ENCODE measurements at regions not wholly inside any gene's neighbourhood (a gene's known extent, or its start where the extent isn't known, plus 50 kb on each side); places are given as distances from the start of the nearest gene placed in this dataset.

DNA sequence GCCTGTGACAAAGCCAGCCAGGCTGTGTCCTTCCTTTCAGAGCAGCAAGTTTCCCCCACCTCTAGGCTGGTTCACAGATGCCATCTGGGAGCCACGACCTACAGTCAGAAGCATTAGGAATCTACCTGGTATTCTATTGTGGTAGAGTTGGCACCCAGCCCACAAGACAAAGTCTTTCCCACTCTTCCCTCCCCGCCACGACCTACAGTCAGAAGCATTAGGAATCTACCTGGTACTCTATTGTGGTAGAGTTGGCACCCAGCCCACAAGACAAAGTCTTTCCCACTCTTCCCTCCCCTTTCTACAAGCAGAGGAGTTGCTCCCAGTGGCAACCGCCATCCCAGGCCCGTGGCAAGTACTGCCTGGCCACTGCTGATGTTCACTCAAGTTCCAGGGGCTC, 157.8 kb upstream of the TNC start:
- FAIRE-seq = no peak
- DNase-seq = peak in 1 of 2 donors; percentile 64
- WGBS, 3 donors = 8 to 62% (median 47%) methylated on average over 5 of the region's 5 CpGs

DNA sequence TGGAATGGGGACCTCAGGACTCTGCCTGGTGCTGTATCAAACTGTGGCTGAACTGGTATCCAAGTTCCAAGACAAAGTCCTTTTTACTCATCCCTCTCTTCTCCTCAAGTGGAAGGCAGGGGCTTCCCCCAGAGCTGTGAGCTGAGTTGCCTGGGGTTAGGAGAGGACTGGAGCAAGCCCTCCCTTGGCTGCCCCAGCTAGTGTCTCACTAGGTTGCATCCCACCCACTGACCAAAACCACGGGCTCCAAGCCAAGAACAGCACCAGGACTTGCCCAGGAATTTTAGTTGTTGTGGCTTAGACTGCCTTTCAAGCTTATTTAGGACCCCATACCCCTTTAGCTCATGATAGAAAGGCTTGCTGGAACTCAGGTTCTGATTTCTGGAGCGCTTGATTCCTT, 158.7 kb upstream of the TNC start:
- WGBS, 3 donors = 65 to 94% (median 84%) methylated on average over 2 of the region's 2 CpGs
- Histone ChIP-seq H3K4me1 (ENCODE audit: control insufficient read depth in 3 of 3, insufficient read depth in 2 of 3, low read depth in 1 of 3, low read length in 2 of 3) (peaks cover 0 to 9% (median 2%) of the 10 kb centered on the region in 3 donors), H3K27ac (ENCODE audit: low read depth in 1 of 3, low read length in 2 of 3) (no peak overlapping the region), H3K36me3 (ENCODE audit: control insufficient read depth in 3 of 3, insufficient read depth in 2 of 3, low read depth in 1 of 3, low read length in 3 of 3) (no peaks in the 10 kb centered on the region), H3K4me3 (ENCODE audit: low read depth in 1 of 3, low read length in 3 of 3) (no peak overlapping the region), H3K9me3 (ENCODE audit: control insufficient read depth in 2 of 2, insufficient read depth in 1 of 2, low read depth in 1 of 2, low read length in 1 of 2) (peaks cover 0 to 5% of the 10 kb centered on the region in 2 donors), H3K27me3 (ENCODE audit: control insufficient read depth in 3 of 3, insufficient read depth in 3 of 3, low read length in 3 of 3) (no peaks in the 10 kb centered on the region)
- DNase-seq (no peak), FAIRE-seq (no peak)

More for the DNA sequence above, 157.8 kb upstream of the TNC start:
- peaks cover 0 to 5% of the 10 kb centered on the region in 2 donors for H3K9me3 ChIP-seq (ENCODE audit: control insufficient read depth in 2 of 2, insufficient read depth in 1 of 2, low read depth in 1 of 2, low read length in 1 of 2)
- no peaks in the 10 kb centered on the region for H3K36me3 ChIP-seq (ENCODE audit: control insufficient read depth in 3 of 3, insufficient read depth in 2 of 3, low read depth in 1 of 3, low read length in 3 of 3)
- peaks cover 0 to 9% (median 2%) of the 10 kb centered on the region in 3 donors for H3K4me1 ChIP-seq (ENCODE audit: control insufficient read depth in 3 of 3, insufficient read depth in 2 of 3, low read depth in 1 of 3, low read length in 2 of 3)
- H3K4me3 ChIP-seq (ENCODE audit: low read depth in 1 of 3, low read length in 3 of 3) = no peak overlapping the region
- H3K27ac ChIP-seq (ENCODE audit: low read depth in 1 of 3, low read length in 2 of 3) = no peak overlapping the region
- H3K27me3 ChIP-seq (ENCODE audit: control insufficient read depth in 3 of 3, insufficient read depth in 3 of 3, low read length in 3 of 3) = no peaks in the 10 kb centered on the region

DNA sequence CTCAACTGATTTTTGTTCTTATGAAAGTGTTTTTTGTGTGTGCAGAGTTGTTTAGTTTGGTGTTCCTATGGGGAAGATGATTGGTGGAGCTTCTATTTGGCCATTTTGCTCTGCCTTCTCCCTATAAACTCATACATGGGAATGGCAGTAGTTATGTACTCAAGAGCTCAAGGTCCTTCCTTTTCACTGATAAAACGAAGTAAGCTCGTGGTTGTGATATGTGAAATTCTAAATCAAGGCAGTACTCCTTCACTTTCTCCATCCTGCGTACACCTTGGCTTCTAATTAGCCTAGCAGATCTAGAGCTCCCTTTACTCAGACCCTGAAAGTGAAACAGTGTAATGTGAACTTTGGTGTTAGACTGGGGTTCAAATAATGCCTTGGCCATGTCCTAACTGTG, 159.3 kb upstream of the TNC start:
- H3K4me3 ChIP-seq (ENCODE audit: low read depth in 1 of 3, low read length in 3 of 3) = no peak overlapping the region
- peaks cover 0 to 9% (median 2%) of the 10 kb centered on the region in 3 donors for H3K4me1 ChIP-seq (ENCODE audit: control insufficient read depth in 3 of 3, insufficient read depth in 2 of 3, low read depth in 1 of 3, low read length in 2 of 3)
- H3K27me3 ChIP-seq (ENCODE audit: control insufficient read depth in 3 of 3, insufficient read depth in 3 of 3, low read length in 3 of 3) = no peaks in the 10 kb centered on the region
- no peaks in the 10 kb centered on the region for H3K36me3 ChIP-seq (ENCODE audit: control insufficient read depth in 3 of 3, insufficient read depth in 2 of 3, low read depth in 1 of 3, low read length in 3 of 3)
- peaks cover 0 to 5% of the 10 kb centered on the region in 2 donors for H3K9me3 ChIP-seq (ENCODE audit: control insufficient read depth in 2 of 2, insufficient read depth in 1 of 2, low read depth in 1 of 2, low read length in 1 of 2)
- FAIRE-seq = no peak
- 28 to 70% (median 29%) methylated on average over 3 of the region's 3 CpGs for WGBS, 3 donors
- DNase-seq = peak in 1 of 2 donors; percentile 57
- H3K27ac ChIP-seq (ENCODE audit: low read depth in 1 of 3, low read length in 2 of 3) = no peak overlapping the region

DNA sequence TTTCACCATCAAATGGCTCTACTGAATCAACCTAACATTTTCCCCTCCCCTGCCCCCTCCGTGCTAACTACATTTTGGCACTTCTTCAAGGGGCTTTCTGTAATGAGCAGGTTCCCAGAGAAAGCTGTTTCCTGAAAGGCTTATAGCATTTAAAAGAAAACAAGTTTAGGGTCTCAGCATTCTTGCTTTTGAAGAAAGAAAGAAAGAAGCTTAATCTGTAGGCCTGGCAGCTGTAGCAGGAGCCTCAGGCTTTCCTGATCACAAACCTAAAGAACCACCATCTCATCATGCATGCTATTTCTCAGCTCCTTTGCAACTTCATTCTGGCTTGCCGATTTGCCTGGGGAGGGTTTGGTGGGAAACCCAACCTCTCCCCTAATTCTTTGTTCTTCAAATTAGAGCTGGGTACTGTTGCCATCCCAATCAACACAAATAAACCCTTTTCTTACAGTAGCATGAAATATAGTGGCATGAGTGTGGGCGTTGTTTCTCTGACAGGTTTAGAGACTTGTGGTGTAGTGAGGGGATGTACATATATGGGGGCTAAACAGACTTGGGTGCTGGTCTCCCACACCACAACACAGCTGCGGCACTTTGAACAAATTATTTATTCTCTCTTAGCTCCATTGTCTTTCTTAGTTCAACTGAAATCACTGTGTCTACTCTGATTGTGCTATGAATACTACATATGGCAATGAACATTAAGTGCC, 160.5 kb upstream of the TNC start:
- no peak for FAIRE-seq
- 65 to 81% (median 66%) methylated on average over 4 of the region's 4 CpGs for WGBS, 3 donors
- no peak for DNase-seq
- no peaks in the 10 kb centered on the region for H3K36me3 ChIP-seq (ENCODE audit: control insufficient read depth in 3 of 3, insufficient read depth in 2 of 3, low read depth in 1 of 3, low read length in 3 of 3)
- no peaks in the 10 kb centered on the region for H3K27me3 ChIP-seq (ENCODE audit: control insufficient read depth in 3 of 3, insufficient read depth in 3 of 3, low read length in 3 of 3)
- H3K27ac ChIP-seq (ENCODE audit: low read depth in 1 of 3, low read length in 2 of 3) = no peak overlapping the region
- H3K4me3 ChIP-seq (ENCODE audit: low read depth in 1 of 3, low read length in 3 of 3) = no peak overlapping the region
- peaks cover 0 to 5% of the 10 kb centered on the region in 2 donors for H3K9me3 ChIP-seq (ENCODE audit: control insufficient read depth in 2 of 2, insufficient read depth in 1 of 2, low read depth in 1 of 2, low read length in 1 of 2)
- peaks cover 0 to 9% (median 2%) of the 10 kb centered on the region in 3 donors for H3K4me1 ChIP-seq (ENCODE audit: control insufficient read depth in 3 of 3, insufficient read depth in 2 of 3, low read depth in 1 of 3, low read length in 2 of 3)

DNA sequence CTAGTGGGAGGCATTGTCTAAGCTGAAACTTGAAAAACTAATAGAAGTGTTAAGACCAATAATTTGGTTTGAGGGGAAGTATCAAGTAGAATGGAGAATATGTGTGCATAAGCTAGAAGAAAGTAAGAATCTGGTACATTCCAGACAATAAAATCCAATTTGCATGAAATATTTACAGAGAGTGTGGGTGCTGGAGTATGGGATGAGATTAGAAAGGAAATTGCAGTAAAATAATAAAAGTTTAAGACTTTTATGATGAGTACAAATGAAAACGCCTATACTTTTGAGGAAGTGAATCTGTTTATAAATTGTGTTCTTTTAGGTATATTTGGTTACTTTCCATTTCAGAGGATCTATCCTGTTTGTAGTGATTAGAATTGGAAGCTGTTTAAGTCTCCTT, 165.4 kb upstream of the TNC start:
- WGBS, 3 donors = 12 to 57% (median 45%) methylated on average over 1 of the region's 1 CpG
- Histone ChIP-seq H3K27ac (ENCODE audit: low read depth in 1 of 3, low read length in 2 of 3) (no peak overlapping the region), H3K4me1 (ENCODE audit: control insufficient read depth in 3 of 3, insufficient read depth in 2 of 3, low read depth in 1 of 3, low read length in 2 of 3) (no peaks in the 10 kb centered on the region), H3K27me3 (ENCODE audit: control insufficient read depth in 3 of 3, insufficient read depth in 3 of 3, low read length in 3 of 3) (no peaks in the 10 kb centered on the region), H3K36me3 (ENCODE audit: control insufficient read depth in 3 of 3, insufficient read depth in 2 of 3, low read depth in 1 of 3, low read length in 3 of 3) (no peaks in the 10 kb centered on the region), H3K9me3 (ENCODE audit: control insufficient read depth in 2 of 2, insufficient read depth in 1 of 2, low read depth in 1 of 2, low read length in 1 of 2) (no peaks in the 10 kb centered on the region), H3K4me3 (ENCODE audit: low read depth in 1 of 3, low read length in 3 of 3) (no peak overlapping the region)
- DNase-seq = no peak
- FAIRE-seq = no peak

DNA sequence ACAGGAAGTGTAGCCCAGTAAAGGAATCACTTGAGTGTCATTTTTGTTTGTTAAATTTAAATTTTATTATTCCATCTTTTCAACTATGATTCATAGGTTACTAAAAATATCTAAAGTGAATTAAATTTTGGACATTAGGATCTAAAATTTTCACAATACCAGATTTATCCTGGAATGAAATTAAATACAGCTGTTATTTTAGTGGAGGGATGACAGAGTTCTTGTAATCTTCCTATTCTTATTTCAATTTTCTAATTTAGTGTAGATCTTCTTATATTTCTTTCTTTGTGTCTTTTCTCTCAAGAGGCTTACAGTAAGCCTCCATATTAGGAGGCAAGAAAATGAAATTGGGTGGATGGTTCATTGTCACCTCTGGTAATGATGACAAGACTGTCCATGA, 167.9 kb upstream of the TNC start:
- FAIRE-seq = no peak
- no peaks in the 10 kb centered on the region for H3K27me3 ChIP-seq (ENCODE audit: control insufficient read depth in 3 of 3, insufficient read depth in 3 of 3, low read length in 3 of 3)

DNA sequence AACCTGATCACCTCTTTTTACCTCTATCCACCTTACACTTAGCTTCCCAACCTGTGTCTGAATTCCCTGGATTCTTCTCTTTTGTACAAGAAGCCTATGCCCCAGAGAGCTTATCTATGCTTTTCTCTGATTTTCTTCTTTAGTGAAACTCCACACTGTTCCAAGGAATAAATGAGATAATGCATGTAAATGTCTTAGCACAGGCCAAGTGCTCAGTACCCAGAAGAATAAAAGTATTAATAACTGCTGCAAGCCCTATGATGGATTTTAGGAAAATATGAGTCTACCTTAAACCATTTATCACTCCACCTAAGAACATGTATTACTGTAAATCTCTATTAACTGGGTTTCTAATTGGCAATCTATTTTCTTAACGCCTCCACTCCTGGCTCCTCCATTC, 168.5 kb upstream of the TNC start:
- H3K27me3 ChIP-seq (ENCODE audit: control insufficient read depth in 3 of 3, insufficient read depth in 3 of 3, low read length in 3 of 3) = no peaks in the 10 kb centered on the region
- FAIRE-seq (no peak), DNase-seq (no peak)
- no peaks in the 10 kb centered on the region for H3K9me3 ChIP-seq (ENCODE audit: control insufficient read depth in 2 of 2, insufficient read depth in 1 of 2, low read depth in 1 of 2, low read length in 1 of 2)
- H3K4me3 ChIP-seq (ENCODE audit: low read depth in 1 of 3, low read length in 3 of 3) = no peak overlapping the region
- no peaks in the 10 kb centered on the region for H3K36me3 ChIP-seq (ENCODE audit: control insufficient read depth in 3 of 3, insufficient read depth in 2 of 3, low read depth in 1 of 3, low read length in 3 of 3)
- H3K27ac ChIP-seq (ENCODE audit: low read depth in 1 of 3, low read length in 2 of 3) = no peak overlapping the region
- WGBS, 3 donors = 90 to 100% (median 96%) methylated on average over 1 of the region's 1 CpG
- H3K4me1 ChIP-seq (ENCODE audit: control insufficient read depth in 3 of 3, insufficient read depth in 2 of 3, low read depth in 1 of 3, low read length in 2 of 3) = peaks cover 0 to 5% (median 0%) of the 10 kb centered on the region in 3 donors

More for the DNA sequence above, 167.9 kb upstream of the TNC start:
- Histone ChIP-seq H3K4me3 (ENCODE audit: low read depth in 1 of 3, low read length in 3 of 3) (no peak overlapping the region), H3K36me3 (ENCODE audit: control insufficient read depth in 3 of 3, insufficient read depth in 2 of 3, low read depth in 1 of 3, low read length in 3 of 3) (no peaks in the 10 kb centered on the region), H3K27ac (ENCODE audit: low read depth in 1 of 3, low read length in 2 of 3) (no peak overlapping the region), H3K4me1 (ENCODE audit: control insufficient read depth in 3 of 3, insufficient read depth in 2 of 3, low read depth in 1 of 3, low read length in 2 of 3) (peaks cover 0 to 4% (median 0%) of the 10 kb centered on the region in 3 donors), H3K9me3 (ENCODE audit: control insufficient read depth in 2 of 2, insufficient read depth in 1 of 2, low read depth in 1 of 2, low read length in 1 of 2) (no peaks in the 10 kb centered on the region)
- DNase-seq = no peak

DNA sequence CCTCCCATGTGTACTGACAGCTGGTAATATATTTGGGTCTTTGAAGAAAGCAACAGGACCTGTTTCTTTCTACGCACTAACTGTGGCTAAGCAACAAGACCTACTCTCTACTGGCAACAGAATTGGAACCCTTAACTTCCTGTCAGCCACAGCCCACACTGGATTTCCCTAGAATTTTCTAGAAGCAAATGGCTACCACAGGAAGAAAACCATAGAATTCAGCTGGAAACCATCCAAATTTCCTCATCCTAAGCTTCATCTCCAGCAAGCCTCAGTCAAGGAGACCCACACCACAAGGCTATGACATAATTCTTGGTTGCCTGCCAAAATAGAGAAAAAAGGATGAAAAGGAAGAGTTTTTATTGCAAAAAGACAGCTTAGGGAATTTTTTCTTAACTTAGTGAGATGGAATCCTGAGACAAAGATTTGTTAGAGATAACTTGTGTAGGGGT, 171.8 kb upstream of the TNC start:
- Histone ChIP-seq H3K9me3 (ENCODE audit: control insufficient read depth in 2 of 2, insufficient read depth in 1 of 2, low read depth in 1 of 2, low read length in 1 of 2) (no peaks in the 10 kb centered on the region), H3K36me3 (ENCODE audit: control insufficient read depth in 3 of 3, insufficient read depth in 2 of 3, low read depth in 1 of 3, low read length in 3 of 3) (no peaks in the 10 kb centered on the region), H3K27me3 (ENCODE audit: control insufficient read depth in 3 of 3, insufficient read depth in 3 of 3, low read length in 3 of 3) (no peaks in the 10 kb centered on the region), H3K4me3 (ENCODE audit: low read depth in 1 of 3, low read length in 3 of 3) (no peak overlapping the region), H3K4me1 (ENCODE audit: control insufficient read depth in 3 of 3, insufficient read depth in 2 of 3, low read depth in 1 of 3, low read length in 2 of 3) (peaks cover 0 to 26% (median 6%) of the 10 kb centered on the region in 3 donors), H3K27ac (ENCODE audit: low read depth in 1 of 3, low read length in 2 of 3) (no peak overlapping the region)
- 92 to 94% (median 94%) methylated on average over 1 of the region's 1 CpG for WGBS, 3 donors
- FAIRE-seq (no peak), DNase-seq (peak in 1 of 2 donors; percentile 20)

DNA sequence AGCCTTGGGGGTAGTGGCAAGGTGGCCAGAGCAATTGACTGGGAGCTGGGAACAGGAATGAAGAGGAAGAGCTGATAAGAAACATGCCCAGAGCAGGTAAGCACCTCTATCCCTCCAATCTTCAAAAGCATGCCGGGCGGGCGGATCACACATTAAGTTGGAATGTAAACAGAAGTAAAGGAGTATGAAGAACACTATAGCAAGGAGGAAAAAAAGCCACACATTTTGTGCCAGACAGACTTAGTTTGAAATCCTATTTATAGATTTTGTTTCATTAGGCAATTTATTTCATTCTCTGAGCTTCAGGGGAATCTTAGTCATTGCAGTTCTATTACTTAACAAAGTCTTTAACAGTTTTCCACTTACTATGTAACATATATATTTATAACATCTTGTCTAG, 173.9 kb upstream of the TNC start:
- no peaks in the 10 kb centered on the region for H3K27me3 ChIP-seq (ENCODE audit: control insufficient read depth in 3 of 3, insufficient read depth in 3 of 3, low read length in 3 of 3)
- peaks cover 0 to 40% (median 11%) of the 10 kb centered on the region in 3 donors for H3K4me1 ChIP-seq (ENCODE audit: control insufficient read depth in 3 of 3, insufficient read depth in 2 of 3, low read depth in 1 of 3, low read length in 2 of 3)
- H3K4me3 ChIP-seq (ENCODE audit: low read depth in 1 of 3, low read length in 3 of 3) = no peak overlapping the region
- H3K9me3 ChIP-seq (ENCODE audit: control insufficient read depth in 2 of 2, insufficient read depth in 1 of 2, low read depth in 1 of 2, low read length in 1 of 2) = no peaks in the 10 kb centered on the region
- no peaks in the 10 kb centered on the region for H3K36me3 ChIP-seq (ENCODE audit: control insufficient read depth in 3 of 3, insufficient read depth in 2 of 3, low read depth in 1 of 3, low read length in 3 of 3)
- WGBS, 3 donors = 0 to 63% (median 37%) methylated on average over 3 of the region's 3 CpGs
- DNase-seq = peak; percentile 74 to 78
- H3K27ac ChIP-seq (ENCODE audit: low read depth in 1 of 3, low read length in 2 of 3) = no peak overlapping the region
- no peak for FAIRE-seq
